Gastrocnemius medialis (tissue), 4 donors: ENCODE measurements at regions not wholly inside any gene's neighbourhood (a gene's known extent, or its start where the extent isn't known, plus 50 kb on each side); places are given as distances from the start of the nearest gene placed in this dataset.

Experiments
- POLR2A ChIP-seq, 2 donors: fragments of 450-650 bp; IDR thresholded peaks; one replicate each; pipeline ENCODE4 v1.6.1; 2017; ENCODE audit warnings: antibody characterized with exemption in 2 of 2, mild to moderate bottlenecking in 2 of 2, moderate library complexity in 2 of 2
- TF ChIP-seq, protein P1 (sequence below), 5 experiments: fragments of 450-650 bp in 3 of 5; fragments of 200-600 bp in 2 of 5; sonication (generic) in 2 of 5; IDR thresholded peaks in 4 of 5; conservative IDR thresholded peaks in 1 of 5; 1 replicate in 4 of 5; 2 replicates in 1 of 5; pipeline ENCODE4 v1.5.1; 2016 to 2019; ENCODE audit warnings: antibody characterized with exemption in 5 of 5, mild to moderate bottlenecking in 3 of 5, moderate library complexity in 3 of 5

DNA sequence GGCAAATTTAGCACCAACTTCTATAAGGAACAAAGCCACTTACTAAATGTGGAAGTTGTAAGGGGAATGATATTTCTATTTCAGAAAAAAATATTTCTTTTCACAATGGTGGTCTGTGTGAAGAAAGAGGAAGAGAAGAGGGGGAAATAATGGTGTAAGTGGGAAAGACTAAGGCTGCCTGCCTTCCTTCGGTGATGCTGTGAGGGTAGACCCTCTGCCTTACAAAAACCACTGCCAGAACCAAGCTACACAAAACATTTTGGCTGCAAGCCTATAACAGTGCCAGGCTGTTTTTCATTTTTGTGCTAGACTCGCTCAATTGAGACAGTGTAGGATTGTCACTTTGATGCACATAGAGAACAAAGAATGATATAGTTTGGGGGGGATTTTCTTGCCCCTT is 286.6 kb downstream of the ZEB2 start:
- TF ChIP-seq, protein P1, sequence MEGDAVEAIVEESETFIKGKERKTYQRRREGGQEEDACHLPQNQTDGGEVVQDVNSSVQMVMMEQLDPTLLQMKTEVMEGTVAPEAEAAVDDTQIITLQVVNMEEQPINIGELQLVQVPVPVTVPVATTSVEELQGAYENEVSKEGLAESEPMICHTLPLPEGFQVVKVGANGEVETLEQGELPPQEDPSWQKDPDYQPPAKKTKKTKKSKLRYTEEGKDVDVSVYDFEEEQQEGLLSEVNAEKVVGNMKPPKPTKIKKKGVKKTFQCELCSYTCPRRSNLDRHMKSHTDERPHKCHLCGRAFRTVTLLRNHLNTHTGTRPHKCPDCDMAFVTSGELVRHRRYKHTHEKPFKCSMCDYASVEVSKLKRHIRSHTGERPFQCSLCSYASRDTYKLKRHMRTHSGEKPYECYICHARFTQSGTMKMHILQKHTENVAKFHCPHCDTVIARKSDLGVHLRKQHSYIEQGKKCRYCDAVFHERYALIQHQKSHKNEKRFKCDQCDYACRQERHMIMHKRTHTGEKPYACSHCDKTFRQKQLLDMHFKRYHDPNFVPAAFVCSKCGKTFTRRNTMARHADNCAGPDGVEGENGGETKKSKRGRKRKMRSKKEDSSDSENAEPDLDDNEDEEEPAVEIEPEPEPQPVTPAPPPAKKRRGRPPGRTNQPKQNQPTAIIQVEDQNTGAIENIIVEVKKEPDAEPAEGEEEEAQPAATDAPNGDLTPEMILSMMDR (IDR thresholded peaks at IDR 0.05 in 4 of 5, conservative IDR thresholded peaks at IDR 0.05 in 1 of 5): no peak
- no peak for TF ChIP-seq POLR2A (IDR thresholded peaks at IDR 0.05)
